ENCODE measurements at regions not wholly inside any gene's neighbourhood (a gene's known extent, or its start where the extent isn't known, plus 50 kb on each side); places are given as distances from the start of the nearest gene placed in this dataset.

- no peak for TF ChIP-seq POLR2A (IDR thresholded peaks at IDR 0.05)
- TF ChIP-seq CTCF (IDR thresholded peaks at IDR 0.05), result no peak
These were observed 815.9 kb upstream of the KLHL1 start for GRCh38 chr13:70923863-70924752.

Data from sigmoid colon (tissue), 3 donors.